Neural crest cell (in vitro differentiated cells): ENCODE measurements at regions not wholly inside any gene's neighbourhood (a gene's known extent, or its start where the extent isn't known, plus 50 kb on each side); places are given as distances from the start of the nearest gene placed in this dataset.
A peak's percentile ranks its signal among the peaks of the same experiment; 100 is the strongest.

Experiments used
- DNase-seq: peaks from one replicate; pipeline ENCODE4 v3.0.0; 2021; ENCODE audit warnings: low read depth, mixed read lengths, low spot score
- H3K27ac Mint-ChIP-seq: one replicate; pipeline ENCODE4 v1.8.0; 2021; ENCODE audit warnings: mild to moderate bottlenecking, mixed read lengths; ENCODE audit not compliant: unreplicated experiment
- H3K27me3 Mint-ChIP-seq: 2 replicates; pipeline ENCODE4 v1.8.0; 2021; ENCODE audit warnings: low read depth, mild to moderate bottlenecking, mixed read lengths
- H3K36me3 Mint-ChIP-seq: 2 replicates; pipeline ENCODE4 v1.8.0; 2021; ENCODE audit warnings: low read depth, mild to moderate bottlenecking, mixed read lengths
- H3K4me1 Mint-ChIP-seq: 2 replicates; pipeline ENCODE4 v1.8.0; 2021; ENCODE audit warnings: mixed read lengths
- H3K4me3 Mint-ChIP-seq: one replicate; pipeline ENCODE4 v1.8.0; 2021; ENCODE audit warnings: mild to moderate bottlenecking, mixed read lengths
- H3K9me3 Mint-ChIP-seq: 2 replicates; pipeline ENCODE4 v1.8.0; 2021; ENCODE audit warnings: mixed read lengths
- TF ChIP-seq, protein P1 (sequence below): fragments of 200-600 bp; sonication (generic); conservative IDR thresholded peaks from 2 replicates; pipeline ENCODE4 v1.5.0; 2021; ENCODE audit warnings: antibody characterized with exemption, mild to moderate bottlenecking

DNA sequence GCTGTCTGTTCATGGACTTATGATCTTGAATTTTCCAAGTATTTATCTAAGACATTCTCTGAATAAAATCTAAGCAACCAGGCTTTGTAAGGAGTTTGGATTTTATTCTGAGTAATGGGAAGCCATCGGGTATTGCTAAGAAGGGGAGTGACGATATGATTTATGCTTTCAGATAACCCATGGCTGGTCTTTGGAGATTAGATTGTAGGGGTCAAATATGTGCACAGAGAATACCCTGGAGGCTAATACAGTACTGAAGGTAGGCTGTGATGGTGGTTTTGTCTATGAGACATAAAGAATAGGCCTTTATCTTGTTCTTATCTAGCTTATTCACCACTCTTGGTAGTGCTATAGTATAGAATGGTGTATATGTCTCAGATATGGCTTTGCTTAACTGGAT, 60.0 kb upstream of the C5orf46 start:
- no peak for DNase-seq
- Mint-ChIP-seq H3K36me3 (peaks cover 21% of the 10 kb centered on the region), H3K27me3 (no peaks in the 10 kb centered on the region), H3K9me3 (peaks cover 3% of the 10 kb centered on the region), H3K4me1 (peaks cover 44% of the 10 kb centered on the region), H3K4me3 (peak overlapping the region; percentile 32), H3K27ac (peak overlapping the region; percentile 81)
- TF ChIP-seq, protein P1, sequence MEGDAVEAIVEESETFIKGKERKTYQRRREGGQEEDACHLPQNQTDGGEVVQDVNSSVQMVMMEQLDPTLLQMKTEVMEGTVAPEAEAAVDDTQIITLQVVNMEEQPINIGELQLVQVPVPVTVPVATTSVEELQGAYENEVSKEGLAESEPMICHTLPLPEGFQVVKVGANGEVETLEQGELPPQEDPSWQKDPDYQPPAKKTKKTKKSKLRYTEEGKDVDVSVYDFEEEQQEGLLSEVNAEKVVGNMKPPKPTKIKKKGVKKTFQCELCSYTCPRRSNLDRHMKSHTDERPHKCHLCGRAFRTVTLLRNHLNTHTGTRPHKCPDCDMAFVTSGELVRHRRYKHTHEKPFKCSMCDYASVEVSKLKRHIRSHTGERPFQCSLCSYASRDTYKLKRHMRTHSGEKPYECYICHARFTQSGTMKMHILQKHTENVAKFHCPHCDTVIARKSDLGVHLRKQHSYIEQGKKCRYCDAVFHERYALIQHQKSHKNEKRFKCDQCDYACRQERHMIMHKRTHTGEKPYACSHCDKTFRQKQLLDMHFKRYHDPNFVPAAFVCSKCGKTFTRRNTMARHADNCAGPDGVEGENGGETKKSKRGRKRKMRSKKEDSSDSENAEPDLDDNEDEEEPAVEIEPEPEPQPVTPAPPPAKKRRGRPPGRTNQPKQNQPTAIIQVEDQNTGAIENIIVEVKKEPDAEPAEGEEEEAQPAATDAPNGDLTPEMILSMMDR, result no peak

DNA sequence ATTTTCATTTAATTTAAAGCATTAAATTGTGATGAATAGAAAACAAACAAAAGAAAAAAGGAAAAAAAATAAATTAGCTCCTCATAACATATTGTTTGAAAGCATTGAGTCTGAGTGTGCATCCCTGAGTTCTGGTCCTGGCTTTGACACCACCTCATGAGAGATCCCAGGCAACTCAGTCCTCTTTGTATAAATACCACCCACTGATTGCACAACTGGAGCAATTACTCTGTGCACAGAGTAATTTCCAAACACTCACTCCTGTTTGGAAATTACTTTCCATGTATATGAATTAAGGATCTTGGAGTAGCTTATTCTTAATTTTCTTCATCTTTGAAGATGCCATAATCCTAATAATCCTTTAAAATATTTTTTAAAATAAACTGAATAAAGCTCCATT, 59.4 kb upstream of the C5orf46 start:
- Mint-ChIP-seq H3K27ac (no peak overlapping the region), H3K4me3 (no peak overlapping the region), H3K27me3 (no peaks in the 10 kb centered on the region), H3K4me1 (peaks cover 45% of the 10 kb centered on the region), H3K36me3 (peaks cover 22% of the 10 kb centered on the region), H3K9me3 (peaks cover 3% of the 10 kb centered on the region)
- no peak for DNase-seq
- TF ChIP-seq, protein P1, result no peak

DNA sequence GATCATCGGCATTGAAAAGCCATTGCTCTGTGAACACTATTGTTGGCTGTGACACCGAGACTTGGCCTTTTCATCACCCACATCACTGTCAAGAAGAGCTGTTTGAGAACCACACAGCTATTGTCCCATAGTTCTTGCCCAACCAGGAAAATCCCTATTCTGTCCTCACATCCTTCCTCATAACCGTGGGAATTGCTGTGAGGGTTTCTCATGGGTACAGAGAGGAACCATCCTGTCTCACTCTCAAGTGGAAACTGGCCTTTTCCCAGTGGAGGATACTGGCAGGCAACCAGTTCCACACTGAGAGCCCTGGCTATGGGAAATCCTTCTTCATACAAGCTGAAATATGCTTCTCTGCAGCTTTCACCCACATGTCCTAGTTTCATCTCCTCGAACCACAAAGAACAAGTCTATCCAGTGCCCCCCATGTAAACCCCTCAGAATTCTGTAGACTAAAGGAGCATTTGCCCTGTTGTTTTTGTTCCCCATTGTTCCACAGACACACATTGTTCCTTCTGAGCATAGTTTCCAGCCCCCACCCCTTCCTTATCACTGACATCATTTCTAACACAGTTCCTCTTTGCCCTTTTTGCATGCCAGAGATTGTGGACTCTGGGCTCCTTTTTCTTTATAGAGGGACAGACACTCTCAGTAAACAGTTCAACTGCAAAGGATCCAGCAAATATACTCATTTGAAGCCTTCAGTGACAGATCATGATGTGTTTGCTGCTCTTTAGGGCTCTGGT, 57.8 kb upstream of the C5orf46 start:
- TF ChIP-seq, protein P1, result no peak
- H3K4me3 Mint-ChIP-seq, result no peak overlapping the region

DNA sequence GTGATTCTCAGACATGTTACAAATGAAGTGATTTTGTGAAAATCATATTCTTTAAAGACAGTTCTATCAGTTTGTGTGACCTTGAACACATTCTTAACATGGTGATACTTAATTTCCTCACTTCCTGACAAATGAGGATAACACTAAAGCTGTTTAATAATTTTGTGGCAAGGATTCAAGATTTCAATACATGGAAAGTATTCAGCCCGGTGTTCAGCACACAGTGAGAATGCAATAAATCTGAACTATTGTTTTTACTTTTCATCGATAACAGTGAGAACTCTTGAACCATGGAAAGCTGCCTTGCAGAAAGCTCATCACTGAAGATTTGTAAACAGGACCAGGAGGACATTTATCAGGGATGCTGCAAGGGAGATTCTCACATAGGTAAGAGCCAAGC, 57.1 kb upstream of the C5orf46 start:
- Mint-ChIP-seq H3K27ac (peak overlapping the region; percentile 81), H3K36me3 (peaks cover 16% of the 10 kb centered on the region), H3K4me3 (no peak overlapping the region), H3K9me3 (peaks cover 3% of the 10 kb centered on the region), H3K4me1 (peaks cover 45% of the 10 kb centered on the region), H3K27me3 (no peaks in the 10 kb centered on the region)
- TF ChIP-seq, protein P1, result no peak
- DNase-seq, result no peak

More for the DNA sequence above, 57.8 kb upstream of the C5orf46 start:
- Mint-ChIP-seq H3K9me3 (peaks cover 3% of the 10 kb centered on the region), H3K27me3 (no peaks in the 10 kb centered on the region), H3K36me3 (peaks cover 19% of the 10 kb centered on the region), H3K27ac (peak overlapping the region; percentile 44), H3K4me1 (peaks cover 45% of the 10 kb centered on the region)
- no peak for DNase-seq

DNA sequence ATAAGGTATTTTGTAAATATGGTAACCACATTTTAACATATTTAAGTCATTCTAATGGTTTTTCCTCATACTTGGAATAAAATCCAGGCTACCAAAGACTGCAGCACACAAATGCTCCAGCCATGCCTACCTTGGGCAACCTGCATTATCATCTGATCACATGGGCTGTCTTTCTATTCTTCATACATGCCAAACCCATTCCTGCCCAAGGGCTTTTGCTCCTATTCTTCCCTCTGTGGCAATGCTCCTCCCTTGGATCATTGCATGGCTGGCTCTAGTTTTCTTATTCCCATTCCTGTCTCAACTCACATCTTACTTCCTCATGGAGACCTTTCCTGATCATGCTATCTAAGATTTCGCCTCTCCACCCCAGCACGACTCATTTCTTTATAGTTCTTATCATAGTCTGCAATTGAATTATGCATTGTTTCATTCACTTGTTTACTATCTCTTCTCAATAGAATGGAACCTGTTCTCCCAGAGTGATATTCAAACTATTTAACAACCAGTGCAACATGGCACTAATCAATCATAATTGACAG, 54.9 kb upstream of the C5orf46 start:
- no peak for DNase-seq
- Mint-ChIP-seq H3K36me3 (peaks cover 31% of the 10 kb centered on the region), H3K27me3 (no peaks in the 10 kb centered on the region), H3K9me3 (peaks cover 6% of the 10 kb centered on the region), H3K4me3 (no peak overlapping the region), H3K4me1 (peaks cover 29% of the 10 kb centered on the region), H3K27ac (peak overlapping the region; percentile 5)
- TF ChIP-seq, protein P1, result no peak
